Heart left ventricle (tissue), 13 donors: ENCODE measurements at regions not wholly inside any gene's neighbourhood (a gene's known extent, or its start where the extent isn't known, plus 50 kb on each side); places are given as distances from the start of the nearest gene placed in this dataset.

Source experiments
- CTCF ChIP-seq, 12 donors: fragments of 200-600 bp; sonication (generic) in 4 of 12; IDR thresholded peaks; one replicate each; pipeline versions ENCODE4 v1.5.0 to v1.8.0; 2018 to 2022; ENCODE audit warnings: antibody characterized with exemption in 12 of 12, mild to moderate bottlenecking in 5 of 12
- POLR2A ChIP-seq, 2 donors: fragments of 450-650 bp; IDR thresholded peaks; one replicate each; pipeline ENCODE4 v1.6.1; 2017; ENCODE audit warnings: antibody characterized with exemption in 2 of 2, mild to moderate bottlenecking in 2 of 2, moderate library complexity in 2 of 2
- donor health status: ischemic (EF 13 %, LVEDD 7.1; RV severe dilation, severe dysfunction).
- donor health status: DM: no; HTN: yes; CAD: no.
- donor health status: DM: no; HTN: no; CAD: no.
- donor health status: ischemic (EF 25% LVEDD 6.9; RV normal size, moderate dysfunction).
- donor health status: ischemic (EF 25% LVEDD 5.7; RV mildly dilated, moderate dysfunction).
- donor health status: ischemic (EF 35%, LVEDD 5.7; RV mildly dilated, moderate dysfunction).
- donor health status: nonischemic (EF 11% LVEDD 7.7; RV severe dilation, severe dysfunction).
- donor health status: DM: yes; HTN: yes; CAD: no.
- donor health status: PGD.
- donor health status: ischemic (EF 29% LVEDD 5.4; RV normal size, mild dysfunction).
- donor health status: nonischemic (EF 23%, LVEDD 6.1; RV moderate dilation, normal function).

DNA sequence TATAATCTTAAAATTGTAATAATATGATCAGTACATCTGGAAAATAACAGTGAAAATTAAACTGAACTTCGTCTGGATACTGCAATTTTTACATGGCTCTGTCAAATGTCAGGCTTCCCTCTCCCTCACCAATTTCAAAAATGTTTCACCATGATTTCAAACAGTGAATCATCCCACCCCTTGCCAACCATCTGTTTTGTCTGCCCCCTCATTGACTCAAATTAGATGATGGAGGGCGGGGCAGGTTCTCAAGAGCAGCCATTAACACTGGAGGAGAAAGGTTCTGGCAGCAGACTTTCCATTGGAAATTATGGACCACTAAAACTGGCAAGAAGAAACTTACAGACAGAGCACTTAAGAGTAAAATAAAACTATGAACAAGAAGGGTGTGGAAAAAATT lies 1195.7 kb upstream of the ZEB2 start:
- TF ChIP-seq CTCF (IDR thresholded peaks at IDR 0.05), result no peak
- no peak for TF ChIP-seq POLR2A (IDR thresholded peaks at IDR 0.05)
